ENCODE measurements at regions not wholly inside any gene's neighbourhood (a gene's known extent, or its start where the extent isn't known, plus 50 kb on each side); places are given as distances from the start of the nearest gene placed in this dataset.

- DNase-seq (ENCODE audit: extremely low read depth, insufficient read length): no peak
- no peak for TF ChIP-seq CTCF (IDR thresholded peaks at IDR 0.05; ENCODE audit: insufficient read depth, low read length, poor library complexity, severe bottlenecking)
- no peaks in the 10 kb centered on the region for H3K27me3 ChIP-seq (replicated peaks; ENCODE audit: control insufficient read depth, insufficient read depth, low read length)
- no peak overlapping the region for H3K4me3 ChIP-seq (replicated peaks; ENCODE audit: low read depth, low read length)
- no peaks in the 10 kb centered on the region for H3K36me3 ChIP-seq (ENCODE audit: control insufficient read depth, insufficient read depth, low read length)
Observed at GRCh38 chr6:129967427-129967826, 51.0 kb upstream of the L3MBTL3 start.

GRCh38 chr6:129966125-129966524 is 52.3 kb upstream of the L3MBTL3 start:
- TF ChIP-seq CTCF (IDR thresholded peaks at IDR 0.05; ENCODE audit: insufficient read depth, low read length, poor library complexity, severe bottlenecking): no peak
- no peaks in the 10 kb centered on the region for H3K36me3 ChIP-seq (ENCODE audit: control insufficient read depth, insufficient read depth, low read length)
- no peak for DNase-seq (ENCODE audit: extremely low read depth, insufficient read length)
- H3K27me3 ChIP-seq (replicated peaks; ENCODE audit: control insufficient read depth, insufficient read depth, low read length): no peaks in the 10 kb centered on the region
- H3K4me3 ChIP-seq (replicated peaks; ENCODE audit: low read depth, low read length): no peak overlapping the region

GRCh38 chr6:129965096-129965495 is 53.3 kb upstream of the L3MBTL3 start:
- no peak for DNase-seq (ENCODE audit: extremely low read depth, insufficient read length)
- no peak overlapping the region for H3K4me3 ChIP-seq (replicated peaks; ENCODE audit: low read depth, low read length)
- no peaks in the 10 kb centered on the region for H3K36me3 ChIP-seq (ENCODE audit: control insufficient read depth, insufficient read depth, low read length)
- H3K27me3 ChIP-seq (replicated peaks; ENCODE audit: control insufficient read depth, insufficient read depth, low read length): no peaks in the 10 kb centered on the region
- TF ChIP-seq CTCF (IDR thresholded peaks at IDR 0.05; ENCODE audit: insufficient read depth, low read length, poor library complexity, severe bottlenecking): no peak

GRCh38 chr6:129959358-129959930 is 58.9 kb upstream of the L3MBTL3 start:
- Histone ChIP-seq H3K27me3 (replicated peaks; ENCODE audit: control insufficient read depth, insufficient read depth, low read length) (no peaks in the 10 kb centered on the region), H3K36me3 (ENCODE audit: control insufficient read depth, insufficient read depth, low read length) (no peaks in the 10 kb centered on the region), H3K4me3 (replicated peaks; ENCODE audit: low read depth, low read length) (no peak overlapping the region)
- no peak for TF ChIP-seq CTCF (IDR thresholded peaks at IDR 0.05; ENCODE audit: insufficient read depth, low read length, poor library complexity, severe bottlenecking)
- DNase-seq (ENCODE audit: extremely low read depth, insufficient read length): no peak

- TF ChIP-seq CTCF (IDR thresholded peaks at IDR 0.05; ENCODE audit: insufficient read depth, low read length, poor library complexity, severe bottlenecking): no peak
- H3K27me3 ChIP-seq (replicated peaks; ENCODE audit: control insufficient read depth, insufficient read depth, low read length): no peaks in the 10 kb centered on the region
- no peak overlapping the region for H3K4me3 ChIP-seq (replicated peaks; ENCODE audit: low read depth, low read length)
- DNase-seq (ENCODE audit: extremely low read depth, insufficient read length): no peak
- H3K36me3 ChIP-seq (ENCODE audit: control insufficient read depth, insufficient read depth, low read length): no peaks in the 10 kb centered on the region
Observed at GRCh38 chr6:129957941-129958898, 60.2 kb upstream of the L3MBTL3 start.
